CD4-positive, alpha-beta T cell treated with Interleukin-2 at 100 ng/mL for 4 hours (primary cell): ENCODE measurements at regions not wholly inside any gene's neighbourhood (a gene's known extent, or its start where the extent isn't known, plus 50 kb on each side); places are given as distances from the start of the nearest gene placed in this dataset.

Experiments used
- DNase-seq: peaks from one replicate; pipeline ENCODE4 v3.0.0-alpha.2; 2020; ENCODE audit warnings: low spot score

DNA sequence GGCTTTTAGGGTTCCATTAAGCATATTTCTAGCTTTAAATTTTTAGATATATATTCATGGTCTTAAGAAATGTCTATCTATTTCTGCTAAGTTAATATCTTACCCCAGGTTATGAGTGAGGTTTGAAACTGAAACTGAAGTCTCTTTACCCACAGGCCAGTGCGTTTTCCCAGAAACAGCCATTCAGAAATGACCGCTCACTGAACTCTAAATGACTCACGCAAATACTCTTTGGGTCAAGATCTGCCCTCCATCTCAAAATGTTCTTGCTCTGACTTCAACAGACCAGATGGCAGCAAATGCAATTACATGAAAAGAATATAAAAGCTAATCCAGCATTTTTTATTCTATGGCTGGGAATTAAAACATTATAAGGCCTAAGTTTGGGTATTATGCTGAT, 315.2 kb downstream of the TDRD15 start:
- DNase-seq = no peak

DNA sequence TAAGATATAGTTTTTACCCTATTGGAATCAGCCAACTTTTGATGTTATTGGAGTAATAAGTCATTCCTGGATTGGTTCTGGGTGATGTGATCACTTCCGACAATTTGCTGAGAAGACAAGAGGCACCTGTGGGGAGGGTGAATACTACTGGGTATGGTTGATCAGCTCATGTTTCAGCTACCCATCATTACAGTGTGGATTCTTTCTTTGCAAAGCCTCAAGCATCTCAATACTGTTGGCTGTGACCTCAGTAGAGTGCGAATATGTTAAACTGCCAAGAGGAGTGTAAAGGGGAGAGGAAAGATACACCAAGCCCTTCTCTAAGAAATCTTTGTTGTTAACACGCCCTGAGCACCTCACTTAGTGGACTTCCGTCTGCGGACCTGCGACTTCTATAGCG, 317.7 kb downstream of the TDRD15 start:
- no peak for DNase-seq

DNA sequence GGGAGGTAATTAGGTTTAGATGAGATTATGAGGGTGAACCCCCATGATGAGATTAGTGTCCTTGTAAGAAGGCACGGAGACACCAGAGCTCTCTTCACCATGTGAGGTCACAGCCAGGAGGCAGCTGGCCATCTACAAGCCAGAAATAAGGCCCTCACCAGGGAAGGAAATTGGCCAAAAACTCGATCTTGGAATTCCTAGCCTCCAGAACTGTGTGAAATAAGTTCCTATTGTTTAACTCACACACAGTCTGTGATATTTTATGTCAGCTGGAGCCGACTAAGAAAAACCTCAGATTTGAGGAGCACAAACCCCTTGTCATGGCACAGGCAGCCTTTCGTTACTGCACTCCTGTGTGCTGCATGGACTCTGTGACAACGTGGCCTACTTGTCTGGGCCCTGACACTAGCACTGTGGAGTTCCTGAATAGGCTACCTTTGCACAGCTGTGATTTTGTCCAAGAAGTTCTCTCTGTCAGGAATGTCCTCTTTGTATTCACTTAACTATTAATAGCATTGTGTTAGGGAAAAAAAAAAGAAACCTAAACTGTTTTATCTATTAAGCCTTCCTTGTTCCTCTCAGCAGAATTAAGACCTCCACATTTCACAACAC, 319.8 kb downstream of the TDRD15 start:
- DNase-seq = no peak

DNA sequence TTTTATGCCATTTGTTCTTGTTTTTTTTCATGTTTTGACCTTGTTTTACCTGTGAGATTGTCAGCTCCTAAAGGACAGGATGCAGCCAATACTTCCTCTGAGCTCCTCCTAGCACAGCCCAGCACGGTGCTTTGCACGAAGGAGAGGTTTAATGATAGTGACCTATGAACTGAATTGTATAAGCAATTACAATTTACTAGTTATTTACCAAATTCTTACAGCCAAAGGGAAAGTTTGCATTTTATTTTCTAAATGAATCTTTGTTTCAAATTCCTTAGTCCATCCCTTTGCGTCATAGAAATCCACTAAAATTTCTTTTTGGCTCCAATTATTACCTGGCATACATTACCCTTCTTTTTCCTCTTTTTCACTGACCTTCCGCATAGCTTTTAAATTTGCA, 326.1 kb downstream of the TDRD15 start:
- no peak for DNase-seq

DNA sequence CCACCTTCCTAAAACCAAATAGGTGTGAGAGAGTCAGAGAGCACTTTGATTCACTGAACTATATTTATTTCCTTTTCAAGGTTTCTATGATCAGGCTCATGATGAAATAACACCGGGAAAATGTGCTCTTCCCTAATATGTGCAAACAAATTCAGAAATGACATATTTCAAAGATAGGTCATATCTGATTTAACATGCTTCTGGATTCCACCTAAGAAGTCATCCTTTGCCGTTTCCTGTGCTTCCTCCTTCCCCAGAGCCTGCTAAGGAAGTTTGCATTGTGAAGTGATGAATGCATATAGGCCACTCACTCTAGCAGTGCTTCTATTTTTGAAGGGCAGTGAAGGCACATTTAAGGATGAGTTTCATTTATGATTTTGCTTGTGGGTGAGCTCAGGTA, 327.6 kb downstream of the TDRD15 start:
- no peak for DNase-seq

DNA sequence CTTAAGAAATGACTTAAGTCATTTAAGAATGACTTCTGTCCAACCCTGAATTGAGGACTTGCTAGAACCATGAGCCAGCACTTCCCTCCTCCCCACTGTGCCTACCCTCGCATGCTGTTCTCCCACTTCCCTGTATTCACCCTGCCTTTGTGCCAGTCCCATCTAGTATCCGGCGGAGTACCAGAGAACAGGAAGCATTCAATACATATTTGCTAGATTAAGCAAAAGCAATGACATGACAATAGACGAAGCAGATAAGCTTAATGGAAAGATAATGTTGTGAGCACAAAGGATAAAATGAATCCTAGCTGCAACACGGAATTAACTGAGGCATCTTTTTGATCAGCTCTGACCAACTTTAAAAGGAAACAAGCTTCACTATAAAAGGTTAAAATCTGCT, 328.5 kb downstream of the TDRD15 start:
- DNase-seq = no peak

DNA sequence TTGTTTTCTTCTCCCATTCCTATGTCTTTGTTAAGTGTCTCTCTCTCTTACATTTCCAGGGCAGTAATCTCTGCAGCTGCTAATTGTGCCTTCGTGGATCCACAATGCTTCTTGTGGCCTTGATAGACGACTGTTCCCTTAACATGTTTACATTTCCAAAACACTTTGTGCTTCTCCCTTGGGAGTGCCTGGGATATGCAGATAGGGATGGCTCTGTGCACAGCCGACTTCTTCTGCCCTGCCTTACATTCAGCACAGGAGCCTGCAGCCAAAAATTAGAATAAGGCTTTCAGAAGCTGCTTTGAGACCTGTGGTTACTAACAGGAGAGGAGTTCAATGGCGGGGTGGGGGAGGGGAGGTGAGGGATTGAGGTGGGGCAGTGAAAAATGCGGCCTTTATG, 328.9 kb downstream of the TDRD15 start:
- DNase-seq = no peak

DNA sequence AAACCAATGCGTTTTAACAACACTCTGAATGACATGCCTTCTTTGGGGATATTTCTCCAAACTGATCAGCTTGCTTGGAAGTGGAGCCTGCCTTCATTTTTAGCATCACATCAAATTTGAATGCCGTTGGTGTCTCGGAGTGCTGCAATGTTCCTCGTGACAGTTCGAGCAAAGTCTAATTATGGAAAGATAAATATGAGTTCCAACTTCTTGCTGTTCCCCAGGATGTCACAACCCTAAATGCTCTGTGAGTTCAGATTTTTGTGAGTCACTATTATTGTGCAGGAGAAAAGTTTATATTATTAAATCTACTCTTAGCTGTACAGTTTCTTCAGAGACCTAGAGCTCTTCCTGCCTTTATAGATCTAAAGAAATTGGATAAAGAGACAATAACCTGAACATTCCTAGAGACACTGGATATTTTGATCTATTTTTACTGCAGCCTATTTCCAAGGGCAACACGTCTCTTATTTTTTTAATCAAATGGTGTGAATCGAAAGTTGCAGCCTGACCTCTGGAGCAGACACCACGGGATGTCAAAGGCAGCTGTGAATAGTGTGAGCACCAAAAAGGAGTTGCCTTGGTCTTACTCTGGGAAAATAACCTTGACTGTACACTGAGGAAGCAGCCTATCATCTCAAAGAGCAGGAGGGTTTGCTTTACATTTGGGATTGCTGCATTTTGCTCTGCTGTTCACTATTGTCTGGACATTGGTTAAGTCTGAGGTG, 330.1 kb downstream of the TDRD15 start:
- no peak for DNase-seq

DNA sequence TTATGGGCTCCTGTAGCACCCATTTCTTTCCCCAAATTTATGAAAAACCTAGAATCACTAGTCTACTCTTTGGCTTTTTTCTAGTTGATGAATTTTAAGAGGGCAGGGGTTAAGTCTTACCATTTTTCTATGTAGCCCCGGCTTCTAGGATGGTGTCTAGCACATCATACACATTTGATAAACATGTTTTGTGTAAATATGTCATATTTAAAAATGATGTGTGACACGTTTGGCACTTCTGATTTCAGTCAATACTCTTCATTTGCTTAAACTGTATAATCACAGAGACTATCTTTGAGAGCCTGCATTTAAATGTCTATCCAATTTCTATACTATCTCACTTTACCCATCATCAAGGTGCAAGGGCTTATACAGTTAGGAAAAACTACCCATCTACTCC, 331.1 kb downstream of the TDRD15 start:
- no peak for DNase-seq

DNA sequence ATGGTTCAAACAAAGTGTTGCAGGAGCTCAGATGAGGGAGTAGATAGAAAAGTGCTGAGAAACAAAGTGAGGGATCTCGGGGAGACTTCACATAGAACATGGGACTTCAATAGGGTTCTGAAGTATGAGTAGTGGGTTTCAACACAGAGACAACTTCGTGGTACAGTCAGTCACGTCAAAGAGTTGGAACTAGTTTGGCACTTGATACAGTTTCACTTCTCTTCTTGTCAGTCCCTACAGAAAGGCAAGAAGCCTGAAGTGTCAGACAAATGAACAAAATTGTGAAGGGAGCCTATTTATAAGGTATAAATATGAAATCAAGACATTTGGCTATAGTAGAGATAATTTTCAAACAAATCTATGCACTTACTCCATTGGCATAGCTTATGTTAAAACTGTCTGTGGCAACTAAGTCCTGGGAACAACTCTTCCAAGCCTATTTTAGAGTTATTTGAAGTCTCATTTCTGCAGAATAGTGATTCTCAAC, 338.0 kb downstream of the TDRD15 start:
- no peak for DNase-seq

DNA sequence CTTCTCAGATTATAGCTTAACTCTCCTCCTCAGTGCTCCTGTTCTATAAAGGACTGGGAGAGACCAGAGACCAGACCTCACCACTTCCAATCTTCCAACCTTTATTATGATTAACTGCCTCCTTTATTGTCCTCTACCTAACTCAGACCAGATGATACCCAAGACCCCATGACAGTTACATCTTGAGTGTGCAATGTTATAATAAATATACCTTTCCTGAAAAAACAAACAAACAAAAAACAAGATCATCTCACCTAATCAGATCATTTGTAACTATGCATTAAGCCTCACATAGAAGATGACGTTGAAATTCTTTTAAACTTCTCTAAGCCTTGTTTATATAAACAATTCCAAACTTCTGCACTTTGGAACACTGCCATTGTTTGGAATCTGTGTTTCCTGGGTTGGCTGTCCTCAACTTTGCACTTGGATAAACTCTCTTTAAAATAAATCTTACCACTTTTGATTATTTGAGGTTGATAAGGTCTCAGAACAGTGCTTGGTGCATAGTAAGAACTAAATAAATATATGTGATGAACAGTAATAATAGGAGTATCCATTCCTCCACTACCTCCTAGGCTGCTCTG, 342.7 kb downstream of the TDRD15 start:
- DNase-seq = no peak

DNA sequence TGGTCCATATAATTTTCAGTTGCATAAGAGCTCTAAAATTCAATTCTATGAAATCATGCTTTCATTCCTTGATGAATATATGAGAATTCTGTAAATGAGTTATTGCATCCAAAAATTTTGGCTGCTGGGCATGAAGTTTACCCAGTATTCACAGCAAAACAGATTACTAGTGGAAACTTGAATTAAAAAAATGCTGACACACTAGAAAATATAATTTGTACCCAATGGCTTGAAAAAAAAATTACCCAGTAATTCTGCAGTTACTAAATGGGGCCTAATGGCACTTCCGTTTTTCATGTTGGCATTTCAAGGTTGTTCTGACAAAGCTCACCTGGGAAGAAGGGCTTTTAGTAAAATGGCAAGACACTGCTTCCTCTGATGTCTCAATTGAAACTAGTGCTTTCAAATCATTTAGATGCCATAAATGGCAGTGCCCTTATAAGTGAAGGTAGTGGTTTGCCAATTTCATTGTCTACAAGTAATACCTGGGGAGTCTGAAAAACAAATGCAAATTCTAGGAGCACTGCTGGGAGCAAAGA, 343.6 kb downstream of the TDRD15 start:
- DNase-seq = no peak

DNA sequence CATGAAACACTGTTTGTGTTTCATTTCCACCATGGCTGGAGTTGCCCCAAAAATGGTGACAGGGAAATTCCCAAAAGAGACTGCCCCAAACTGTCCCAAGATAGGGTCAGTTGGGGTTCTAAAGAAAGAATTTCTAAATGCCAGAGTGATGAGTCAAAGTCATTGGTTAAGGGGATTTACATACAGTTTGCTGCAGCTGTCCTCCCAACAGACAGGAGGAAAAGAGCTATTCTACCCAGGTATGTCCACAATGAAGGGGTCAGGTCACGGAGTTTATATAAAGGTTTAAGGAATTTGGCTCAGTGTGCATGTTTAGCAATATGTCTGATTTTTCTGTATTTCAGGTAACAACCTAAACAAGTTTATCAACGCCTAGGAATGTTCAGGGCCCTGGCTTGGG, 344.1 kb downstream of the TDRD15 start:
- no peak for DNase-seq

DNA sequence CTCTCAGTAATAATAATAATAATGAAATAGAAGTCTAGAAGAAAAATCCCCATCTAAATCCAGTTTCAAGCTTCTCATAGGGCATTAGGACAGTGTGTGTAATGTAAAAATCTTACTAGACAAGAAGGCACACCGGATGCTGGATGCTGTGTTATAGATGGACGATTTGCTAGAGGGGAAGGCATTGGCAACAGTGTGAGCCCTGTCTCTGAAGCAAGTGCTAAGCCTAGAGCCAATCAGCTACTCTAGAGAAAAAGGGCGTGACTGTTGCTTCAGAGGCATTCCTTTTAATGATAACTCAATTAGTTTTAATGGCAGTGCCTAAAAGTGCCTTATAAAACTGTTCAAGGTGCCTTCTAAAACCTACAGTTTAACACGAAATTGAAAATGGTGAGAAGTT, 344.9 kb downstream of the TDRD15 start:
- no peak for DNase-seq

DNA sequence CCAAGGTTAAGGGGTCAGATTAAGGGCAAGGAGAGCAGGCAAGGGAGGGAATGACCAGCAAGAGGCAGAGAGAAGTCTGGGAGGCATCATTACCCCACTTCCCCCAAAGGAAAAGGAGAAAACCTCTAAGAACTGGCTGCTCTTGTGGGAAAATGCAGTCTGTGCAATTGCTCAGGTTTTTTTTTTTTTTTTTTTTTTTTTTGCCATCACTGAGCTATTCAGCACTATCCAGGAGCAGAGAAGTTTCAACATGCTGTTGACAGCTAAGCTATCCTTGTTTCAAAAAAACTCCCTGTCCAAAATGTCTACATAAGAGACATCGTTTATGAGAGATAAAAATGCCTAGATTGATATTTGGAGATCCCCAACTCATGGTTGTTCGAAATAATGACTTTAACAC, 345.4 kb downstream of the TDRD15 start:
- DNase-seq = no peak

DNA sequence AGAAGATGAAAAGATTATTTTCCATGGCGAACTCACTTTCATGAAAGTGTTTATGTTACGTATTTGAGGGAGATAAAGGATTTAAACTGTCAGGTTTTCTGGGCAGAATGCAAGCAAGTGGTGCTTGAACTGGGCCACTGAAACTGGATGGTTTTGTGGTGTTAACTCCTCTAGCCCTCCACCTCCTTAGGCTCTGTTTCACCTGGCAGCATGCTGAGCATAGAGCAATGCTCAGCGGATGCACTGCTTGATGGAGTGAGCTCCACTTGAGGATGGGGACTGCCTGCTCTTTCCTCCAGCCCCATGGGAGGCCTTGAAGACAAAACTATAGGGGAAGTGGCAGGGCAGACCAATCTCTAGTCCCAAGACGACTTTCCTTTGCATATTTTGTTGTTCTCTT, 345.8 kb downstream of the TDRD15 start:
- DNase-seq = no peak

DNA sequence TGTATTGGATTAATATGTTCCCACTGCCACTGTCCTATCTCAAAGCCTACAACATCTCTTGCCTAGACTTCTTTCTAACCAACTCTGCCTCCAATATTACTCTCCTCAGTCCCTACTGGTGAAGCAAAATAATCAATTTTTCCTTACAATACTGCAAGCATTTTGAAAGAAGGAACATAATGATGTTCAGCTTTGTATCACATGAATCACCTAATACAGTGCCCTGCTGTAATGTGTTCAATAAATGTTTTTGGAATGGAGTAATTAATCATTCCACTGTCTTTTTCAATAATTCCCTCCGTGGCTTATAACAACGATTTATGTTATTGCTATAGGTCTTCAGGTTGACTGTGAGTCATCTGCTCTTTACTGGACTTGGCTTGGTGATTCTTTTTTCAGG, 356.4 kb downstream of the TDRD15 start:
- DNase-seq = no peak

DNA sequence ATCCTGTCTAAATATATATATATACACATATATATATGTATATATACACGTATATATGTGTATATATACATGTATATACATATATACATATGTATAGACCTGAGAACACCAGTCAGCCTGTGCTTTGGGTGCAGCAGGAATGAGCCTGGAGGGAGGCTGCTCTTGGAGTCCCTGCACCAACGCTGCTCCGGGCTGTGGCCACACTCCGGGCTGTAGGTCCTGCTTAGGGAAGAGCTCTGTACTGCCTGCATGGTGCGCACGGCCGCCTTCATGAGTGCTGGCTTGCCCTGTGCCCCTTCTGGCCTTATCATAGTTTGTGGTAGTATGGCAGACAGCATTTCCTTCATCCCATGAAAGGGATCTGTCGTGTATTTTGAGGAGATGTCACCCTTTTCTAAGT, 360.9 kb downstream of the TDRD15 start:
- DNase-seq = no peak

DNA sequence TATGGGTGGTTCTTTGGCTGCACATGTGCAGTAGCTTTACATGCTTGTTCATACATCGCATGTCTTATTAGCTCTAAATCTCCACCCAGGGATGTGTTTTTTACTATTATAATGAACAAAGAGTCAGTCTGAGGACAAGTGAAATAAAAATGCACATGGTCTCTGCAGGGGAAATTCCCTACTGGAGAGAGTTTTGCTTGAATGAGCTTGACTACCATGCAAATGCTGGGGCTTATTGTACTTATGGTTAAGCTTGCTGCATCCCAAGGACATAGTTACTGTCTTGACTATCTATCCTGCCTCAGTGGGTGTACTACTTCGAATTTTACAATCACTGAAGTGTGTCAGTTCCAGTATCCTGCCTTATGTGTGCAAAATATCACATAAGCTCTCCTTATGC, 362.7 kb downstream of the TDRD15 start:
- no peak for DNase-seq

DNA sequence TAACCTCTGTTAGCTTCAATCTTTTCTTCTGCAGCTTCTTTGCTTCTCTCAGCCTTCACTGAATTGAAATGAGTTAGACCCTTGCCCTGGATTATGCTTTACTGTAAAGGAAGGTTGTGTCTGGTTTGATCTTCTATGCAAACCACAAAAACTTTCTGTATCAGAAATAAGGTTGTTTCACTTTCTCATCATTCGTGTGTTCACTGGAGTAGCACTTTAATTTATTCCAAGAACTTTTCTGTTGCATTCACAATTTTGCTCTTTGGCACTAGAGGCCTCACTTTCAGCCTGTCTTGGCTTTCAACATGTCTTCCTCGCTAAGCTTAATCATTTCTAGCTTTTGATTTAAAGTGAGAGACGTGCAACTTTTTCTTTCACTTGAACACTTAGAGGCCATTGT, 365.3 kb downstream of the TDRD15 start:
- DNase-seq = no peak

DNA sequence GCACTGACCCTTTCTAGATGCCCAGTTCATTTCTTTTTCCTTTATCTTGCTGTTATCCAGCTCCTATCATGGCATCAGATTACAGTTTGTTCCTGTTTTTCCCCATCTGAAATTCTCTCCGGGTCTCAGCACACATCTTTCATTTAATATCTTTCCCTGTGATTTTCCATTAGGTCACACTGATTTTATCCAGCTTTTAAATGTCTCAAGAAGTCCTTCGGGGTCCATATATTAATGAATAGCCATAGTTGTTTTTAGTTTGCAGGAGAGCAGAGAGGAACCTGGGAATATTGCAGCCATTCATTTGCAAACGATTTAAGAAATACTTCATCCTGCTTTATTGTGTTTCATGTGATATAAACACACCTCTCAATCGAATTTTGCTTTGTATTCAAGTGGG, 374.2 kb downstream of the TDRD15 start:
- DNase-seq = no peak

DNA sequence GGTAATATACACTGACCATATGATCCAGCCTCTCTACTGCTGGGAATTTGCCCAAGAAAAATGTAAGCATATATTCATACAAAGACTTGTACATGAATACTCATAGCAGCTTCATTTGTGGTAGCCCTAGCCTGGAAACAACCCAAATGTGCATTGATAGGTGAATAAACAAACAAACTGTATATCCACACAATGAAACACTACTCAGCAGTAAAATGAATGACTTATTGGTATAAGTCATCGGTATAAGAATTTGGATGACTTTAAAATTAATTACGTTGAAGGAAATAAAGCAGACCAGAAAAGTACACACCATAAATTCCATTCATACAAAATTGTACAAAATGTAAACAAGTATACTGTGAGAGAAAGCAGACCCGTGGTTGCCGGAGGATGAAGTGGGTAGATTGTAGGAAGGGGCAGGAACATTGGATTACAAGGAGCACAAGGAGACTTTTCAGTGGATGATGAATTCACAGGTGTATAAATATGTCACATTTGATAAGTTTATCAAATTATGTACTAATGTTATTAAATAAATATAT, 376.7 kb downstream of the TDRD15 start:
- no peak for DNase-seq

DNA sequence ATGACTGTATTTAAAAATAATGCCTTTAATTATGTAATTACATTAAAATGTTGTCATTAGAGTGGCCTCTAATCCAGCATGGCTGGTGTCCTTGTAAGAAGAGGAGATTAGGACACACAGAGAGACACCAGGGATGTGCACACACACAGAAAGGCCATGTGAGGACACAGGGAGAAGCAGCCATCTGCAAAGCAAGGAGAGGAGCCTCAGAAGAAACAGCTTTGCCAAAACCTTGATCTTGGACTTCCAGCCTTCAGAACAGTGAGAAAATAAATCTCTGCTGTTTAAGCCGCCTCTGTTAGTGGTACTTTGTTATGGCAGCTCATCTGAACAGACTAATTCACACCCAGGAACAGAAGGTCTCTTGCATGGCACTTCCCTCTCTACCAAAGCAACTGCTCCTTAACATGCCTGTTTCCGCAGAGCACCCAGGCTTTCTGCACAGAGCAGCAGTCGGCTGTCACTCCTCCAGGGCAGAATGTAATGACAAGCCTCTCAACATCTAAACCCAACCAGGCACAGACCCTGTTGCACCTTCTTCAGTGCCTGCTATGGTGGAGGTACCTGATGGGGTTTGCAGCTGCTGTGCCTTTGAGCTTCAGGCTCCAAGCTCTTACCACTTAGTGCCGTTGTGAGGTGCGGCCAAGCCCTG, 377.7 kb downstream of the TDRD15 start:
- DNase-seq = no peak
